ENCODE measurements at regions not wholly inside any gene's neighbourhood (a gene's known extent, or its start where the extent isn't known, plus 50 kb on each side); places are given as distances from the start of the nearest gene placed in this dataset.

DNA sequence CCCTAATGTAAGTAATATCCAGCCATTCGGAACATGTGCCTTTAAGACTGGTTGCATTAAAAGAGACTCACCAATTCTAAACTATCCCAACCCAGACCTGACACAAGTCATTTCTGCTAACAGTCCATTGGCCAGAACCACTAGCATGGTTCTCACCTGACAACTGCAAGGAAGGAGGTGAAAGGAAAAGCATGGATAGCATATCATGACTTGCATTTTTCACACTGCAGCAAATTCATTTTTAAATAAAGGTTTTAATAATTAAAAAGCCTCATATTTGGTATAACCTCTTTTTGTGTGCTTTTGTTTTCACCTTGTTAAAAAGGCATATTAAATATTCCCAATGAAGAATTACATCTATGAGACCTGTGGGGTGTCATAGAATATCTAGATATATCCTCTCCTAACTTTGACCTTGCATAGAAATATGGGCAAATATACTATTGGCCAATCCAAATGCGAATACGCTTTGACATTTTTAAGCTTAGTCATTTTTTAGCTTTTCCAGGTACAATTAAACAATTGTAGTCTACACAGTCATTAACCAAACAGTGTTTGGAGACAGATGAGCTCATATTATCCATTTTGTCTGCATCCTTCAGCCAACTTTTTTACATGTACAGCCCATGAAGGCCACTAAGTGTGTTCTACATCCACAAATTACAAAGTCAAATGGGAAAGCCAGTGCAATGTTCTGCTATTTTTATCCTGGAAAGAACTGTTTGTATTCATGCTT lies 295.3 kb downstream of the PDGFC start:
- H3K9ac ChIP-seq (ENCODE audit: low read depth, low read length) = no peak overlapping the region
- no peaks in the 10 kb centered on the region for H3K36me3 ChIP-seq (ENCODE audit: control insufficient read depth, insufficient read depth, low read length)
- no peak overlapping the region for H3K4me3 ChIP-seq (ENCODE audit: low read depth, low read length)
- H3K27me3 ChIP-seq (ENCODE audit: control insufficient read depth, insufficient read depth, low read length) = no peaks in the 10 kb centered on the region
- no peak overlapping the region for H3K27ac ChIP-seq (ENCODE audit: low read depth, low read length)
- no peaks in the 10 kb centered on the region for H3K9me3 ChIP-seq (ENCODE audit: control insufficient read depth, insufficient read depth, low read length)
- H3K4me1 ChIP-seq (ENCODE audit: control insufficient read depth, insufficient read depth, low read length) = peaks cover 7% of the 10 kb centered on the region; the same call in 1 of the 2 replicates

GRCh38 chr4:156673483-156673882 lies 298.1 kb downstream of the PDGFC start:
- Histone ChIP-seq H3K9ac (ENCODE audit: low read depth, low read length) (no peak overlapping the region), H3K9me3 (ENCODE audit: control insufficient read depth, insufficient read depth, low read length) (no peaks in the 10 kb centered on the region), H3K4me1 (ENCODE audit: control insufficient read depth, insufficient read depth, low read length) (peaks cover 7% of the 10 kb centered on the region; the same call in 1 of the 2 replicates), H3K4me3 (ENCODE audit: low read depth, low read length) (no peak overlapping the region), H3K27ac (ENCODE audit: low read depth, low read length) (no peak overlapping the region), H3K36me3 (ENCODE audit: control insufficient read depth, insufficient read depth, low read length) (no peaks in the 10 kb centered on the region), H3K27me3 (ENCODE audit: control insufficient read depth, insufficient read depth, low read length) (no peaks in the 10 kb centered on the region)

- Histone ChIP-seq H3K27me3 (ENCODE audit: control insufficient read depth, insufficient read depth, low read length) (no peaks in the 10 kb centered on the region), H3K27ac (ENCODE audit: low read depth, low read length) (no peak overlapping the region)
Measured at GRCh38 chr4:156672492-156673305, 298.9 kb downstream of the PDGFC start.

DNA sequence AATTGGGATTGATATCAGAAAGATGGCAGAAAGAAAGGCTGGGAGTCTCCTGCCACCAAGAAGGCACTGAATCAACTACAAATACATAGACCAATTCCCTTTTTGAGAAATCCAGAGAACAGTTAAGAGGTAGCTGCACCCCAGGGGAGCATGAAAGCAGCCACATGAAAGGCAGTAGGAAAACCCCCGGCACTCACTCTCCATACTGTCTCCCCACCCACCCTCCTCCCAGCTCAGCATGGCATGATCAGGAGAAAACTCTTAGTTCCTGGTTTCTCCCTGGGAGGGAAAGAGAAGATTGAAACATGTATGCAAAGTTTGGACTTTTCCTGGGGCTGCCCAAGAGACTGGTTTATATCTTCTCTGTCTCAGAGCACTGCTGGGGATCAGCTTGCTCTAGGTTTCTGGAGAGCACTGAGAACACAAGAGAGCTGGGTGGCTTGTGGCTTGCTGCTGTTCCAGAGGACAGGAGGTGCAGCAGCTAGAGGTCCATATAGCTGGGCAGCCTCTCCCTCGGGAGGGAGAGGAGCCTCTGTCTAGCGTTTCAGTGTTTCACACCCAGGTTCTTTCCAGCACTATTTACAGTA lies 305.7 kb downstream of the PDGFC start:
- Histone ChIP-seq H3K9me3 (ENCODE audit: control insufficient read depth, insufficient read depth, low read length) (no peaks in the 10 kb centered on the region), H3K9ac (ENCODE audit: low read depth, low read length) (no peak overlapping the region), H3K27me3 (ENCODE audit: control insufficient read depth, insufficient read depth, low read length) (no peaks in the 10 kb centered on the region), H3K36me3 (ENCODE audit: control insufficient read depth, insufficient read depth, low read length) (no peaks in the 10 kb centered on the region), H3K4me1 (ENCODE audit: control insufficient read depth, insufficient read depth, low read length) (no peaks in the 10 kb centered on the region), H3K27ac (ENCODE audit: low read depth, low read length) (no peak overlapping the region), H3K4me3 (ENCODE audit: low read depth, low read length) (no peak overlapping the region)

More at GRCh38 chr4:156672492-156673305, 298.9 kb downstream of the PDGFC start:
- H3K4me3 ChIP-seq (ENCODE audit: low read depth, low read length) = no peak overlapping the region
- H3K36me3 ChIP-seq (ENCODE audit: control insufficient read depth, insufficient read depth, low read length) = no peaks in the 10 kb centered on the region
- no peak overlapping the region for H3K9ac ChIP-seq (ENCODE audit: low read depth, low read length)
- H3K4me1 ChIP-seq (ENCODE audit: control insufficient read depth, insufficient read depth, low read length) = peaks cover 7% of the 10 kb centered on the region; the same call in 1 of the 2 replicates
- no peaks in the 10 kb centered on the region for H3K9me3 ChIP-seq (ENCODE audit: control insufficient read depth, insufficient read depth, low read length)

GRCh38 chr4:156663663-156664062 lies 307.9 kb downstream of the PDGFC start:
- no peak overlapping the region for H3K9ac ChIP-seq (ENCODE audit: low read depth, low read length)
- no peak overlapping the region for H3K27ac ChIP-seq (ENCODE audit: low read depth, low read length)
- no peaks in the 10 kb centered on the region for H3K4me1 ChIP-seq (ENCODE audit: control insufficient read depth, insufficient read depth, low read length)
- H3K9me3 ChIP-seq (ENCODE audit: control insufficient read depth, insufficient read depth, low read length) = no peaks in the 10 kb centered on the region
- no peaks in the 10 kb centered on the region for H3K36me3 ChIP-seq (ENCODE audit: control insufficient read depth, insufficient read depth, low read length)
- H3K27me3 ChIP-seq (ENCODE audit: control insufficient read depth, insufficient read depth, low read length) = no peaks in the 10 kb centered on the region
- no peak overlapping the region for H3K4me3 ChIP-seq (ENCODE audit: low read depth, low read length)

- Histone ChIP-seq H3K27ac (ENCODE audit: low read depth, low read length) (no peak overlapping the region), H3K9me3 (ENCODE audit: control insufficient read depth, insufficient read depth, low read length) (no peaks in the 10 kb centered on the region), H3K4me1 (ENCODE audit: control insufficient read depth, insufficient read depth, low read length) (no peaks in the 10 kb centered on the region), H3K4me3 (ENCODE audit: low read depth, low read length) (no peak overlapping the region), H3K9ac (ENCODE audit: low read depth, low read length) (no peak overlapping the region), H3K27me3 (ENCODE audit: control insufficient read depth, insufficient read depth, low read length) (no peaks in the 10 kb centered on the region), H3K36me3 (ENCODE audit: control insufficient read depth, insufficient read depth, low read length) (no peaks in the 10 kb centered on the region)
Measured at GRCh38 chr4:156662921-156663320, 308.7 kb downstream of the PDGFC start.

- no peaks in the 10 kb centered on the region for H3K27me3 ChIP-seq (ENCODE audit: control insufficient read depth, insufficient read depth, low read length)
- no peak overlapping the region for H3K27ac ChIP-seq (ENCODE audit: low read depth, low read length)
Measured at GRCh38 chr4:156661555-156661954, 310.0 kb downstream of the PDGFC start.

GRCh38 chr4:156660465-156660864 lies 311.1 kb downstream of the PDGFC start:
- Histone ChIP-seq H3K4me3 (ENCODE audit: low read depth, low read length) (no peak overlapping the region), H3K27me3 (ENCODE audit: control insufficient read depth, insufficient read depth, low read length) (no peaks in the 10 kb centered on the region), H3K9me3 (ENCODE audit: control insufficient read depth, insufficient read depth, low read length) (no peaks in the 10 kb centered on the region), H3K36me3 (ENCODE audit: control insufficient read depth, insufficient read depth, low read length) (no peaks in the 10 kb centered on the region), H3K4me1 (ENCODE audit: control insufficient read depth, insufficient read depth, low read length) (no peaks in the 10 kb centered on the region), H3K9ac (ENCODE audit: low read depth, low read length) (no peak overlapping the region), H3K27ac (ENCODE audit: low read depth, low read length) (no peak overlapping the region)

More at GRCh38 chr4:156661555-156661954, 310.0 kb downstream of the PDGFC start:
- Histone ChIP-seq H3K9ac (ENCODE audit: low read depth, low read length) (no peak overlapping the region), H3K9me3 (ENCODE audit: control insufficient read depth, insufficient read depth, low read length) (no peaks in the 10 kb centered on the region), H3K4me1 (ENCODE audit: control insufficient read depth, insufficient read depth, low read length) (no peaks in the 10 kb centered on the region), H3K36me3 (ENCODE audit: control insufficient read depth, insufficient read depth, low read length) (no peaks in the 10 kb centered on the region), H3K4me3 (ENCODE audit: low read depth, low read length) (no peak overlapping the region)

- no peaks in the 10 kb centered on the region for H3K27me3 ChIP-seq (ENCODE audit: control insufficient read depth, insufficient read depth, low read length)
- no peak overlapping the region for H3K27ac ChIP-seq (ENCODE audit: low read depth, low read length)
- no peak overlapping the region for H3K4me3 ChIP-seq (ENCODE audit: low read depth, low read length)
- no peaks in the 10 kb centered on the region for H3K36me3 ChIP-seq (ENCODE audit: control insufficient read depth, insufficient read depth, low read length)
- no peak overlapping the region for H3K9ac ChIP-seq (ENCODE audit: low read depth, low read length)
- no peaks in the 10 kb centered on the region for H3K4me1 ChIP-seq (ENCODE audit: control insufficient read depth, insufficient read depth, low read length)
- H3K9me3 ChIP-seq (ENCODE audit: control insufficient read depth, insufficient read depth, low read length) = no peaks in the 10 kb centered on the region
Measured at GRCh38 chr4:156659983-156660382, 311.6 kb downstream of the PDGFC start.

DNA sequence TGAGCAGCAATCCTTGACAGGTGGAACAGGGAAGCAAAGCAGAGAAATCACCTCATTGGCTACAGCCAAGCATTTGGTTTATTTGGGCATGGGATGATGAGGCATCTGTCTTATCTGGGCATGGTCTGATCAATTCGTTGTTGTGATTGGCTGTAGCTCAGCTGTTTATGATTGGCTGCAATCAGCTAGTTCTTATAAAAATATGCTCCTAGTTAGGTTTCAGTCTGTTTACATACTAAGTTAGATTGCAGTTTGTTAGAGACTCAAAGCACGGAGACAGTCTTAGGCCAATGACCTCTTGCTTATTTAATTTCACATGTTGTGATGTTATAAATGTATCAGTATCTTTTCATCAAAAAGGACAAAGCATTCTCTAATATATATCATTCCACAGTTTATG lies 312.0 kb downstream of the PDGFC start:
- H3K9me3 ChIP-seq (ENCODE audit: control insufficient read depth, insufficient read depth, low read length) = no peaks in the 10 kb centered on the region
- no peaks in the 10 kb centered on the region for H3K36me3 ChIP-seq (ENCODE audit: control insufficient read depth, insufficient read depth, low read length)
- no peaks in the 10 kb centered on the region for H3K27me3 ChIP-seq (ENCODE audit: control insufficient read depth, insufficient read depth, low read length)
- no peaks in the 10 kb centered on the region for H3K4me1 ChIP-seq (ENCODE audit: control insufficient read depth, insufficient read depth, low read length)
- no peak overlapping the region for H3K27ac ChIP-seq (ENCODE audit: low read depth, low read length)
- no peak overlapping the region for H3K9ac ChIP-seq (ENCODE audit: low read depth, low read length)
- H3K4me3 ChIP-seq (ENCODE audit: low read depth, low read length) = no peak overlapping the region

- Histone ChIP-seq H3K9ac (ENCODE audit: low read depth, low read length) (no peak overlapping the region), H3K27ac (ENCODE audit: low read depth, low read length) (no peak overlapping the region), H3K27me3 (ENCODE audit: control insufficient read depth, insufficient read depth, low read length) (no peaks in the 10 kb centered on the region), H3K4me3 (ENCODE audit: low read depth, low read length) (no peak overlapping the region), H3K4me1 (ENCODE audit: control insufficient read depth, insufficient read depth, low read length) (no peaks in the 10 kb centered on the region), H3K9me3 (ENCODE audit: control insufficient read depth, insufficient read depth, low read length) (no peaks in the 10 kb centered on the region), H3K36me3 (ENCODE audit: control insufficient read depth, insufficient read depth, low read length) (no peaks in the 10 kb centered on the region)
Measured at GRCh38 chr4:156656896-156657295, 314.7 kb downstream of the PDGFC start.
